Esophagus muscularis mucosa (tissue), 3 donors: ENCODE measurements at regions not wholly inside any gene's neighbourhood (a gene's known extent, or its start where the extent isn't known, plus 50 kb on each side); places are given as distances from the start of the nearest gene placed in this dataset.

Experiments used
- CTCF ChIP-seq, 3 experiments: fragments of 200-600 bp in 2 of 3; fragments of 450-650 bp in 1 of 3; sonication (generic) in 2 of 3; IDR thresholded peaks; one replicate each; pipeline ENCODE4 v1.5.1; 2017 to 2019; ENCODE audit warnings: antibody characterized with exemption in 3 of 3, mild to moderate bottlenecking in 2 of 3, moderate library complexity in 1 of 3
- POLR2A ChIP-seq: fragments of 450-650 bp; IDR thresholded peaks from one replicate; pipeline ENCODE4 v1.6.1; 2017; ENCODE audit warnings: antibody characterized with exemption, moderate library complexity, mild to moderate bottlenecking, low read depth

DNA sequence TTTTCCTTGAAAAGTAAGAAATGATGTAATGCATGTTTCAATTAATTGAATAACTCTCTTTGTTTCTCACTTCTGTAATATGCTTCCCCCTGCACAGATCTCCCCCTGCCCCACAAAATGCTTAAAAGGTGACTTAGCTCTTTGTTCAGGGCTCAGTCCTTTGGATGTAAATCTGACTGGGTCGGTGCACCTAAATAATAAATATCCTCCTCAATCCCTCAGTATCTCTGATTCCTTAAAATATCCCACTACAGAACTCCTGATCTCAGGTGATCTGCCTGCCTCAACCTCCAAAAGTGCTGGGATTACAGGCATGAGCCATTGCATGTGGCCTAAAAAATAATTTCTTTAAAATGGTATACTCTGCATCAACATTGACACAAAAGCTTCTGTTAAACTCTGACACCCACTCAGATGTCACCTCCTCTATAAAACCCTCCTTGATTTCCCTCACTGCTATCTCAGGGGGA, 107.0 kb downstream of the ZNF429 start:
- TF ChIP-seq CTCF (IDR thresholded peaks at IDR 0.05), result no peak
- no peak for TF ChIP-seq POLR2A
